PC-3 (cell line): ENCODE measurements at regions not wholly inside any gene's neighbourhood (a gene's known extent, or its start where the extent isn't known, plus 50 kb on each side); places are given as distances from the start of the nearest gene placed in this dataset.

Experiments
- CTCF ChIP-seq: fragments of 300-600 bp; sonication (generic); conservative IDR thresholded peaks from 2 replicates; pipeline ENCODE4 v1.5.1; 2017; ENCODE audit warnings: antibody characterized with exemption, low read depth, mild to moderate bottlenecking, low read length
- EZH2 ChIP-seq: fragments of 300-600 bp; sonication (generic); IDR thresholded peaks from one replicate; pipeline ENCODE4 v1.6.1; 2017; ENCODE audit warnings: antibody characterized with exemption, mild to moderate bottlenecking, low read length; ENCODE audit not compliant: unreplicated experiment
- EZH2phosphoT487 ChIP-seq: fragments of 300-600 bp; sonication (generic); IDR thresholded peaks from 2 replicates; pipeline ENCODE4 v1.6.1; 2018; ENCODE audit warnings: mild to moderate bottlenecking, antibody characterized with exemption, low read length, borderline replicate concordance

- TF ChIP-seq CTCF (no peak), EZH2phosphoT487 (no peak), EZH2 (no peak)
Observed at GRCh38 chr13:76289558-76289957, 596.6 kb downstream of the KCTD12 start.
